ENCODE measurements at regions not wholly inside any gene's neighbourhood (a gene's known extent, or its start where the extent isn't known, plus 50 kb on each side); places are given as distances from the start of the nearest gene placed in this dataset.

DNA sequence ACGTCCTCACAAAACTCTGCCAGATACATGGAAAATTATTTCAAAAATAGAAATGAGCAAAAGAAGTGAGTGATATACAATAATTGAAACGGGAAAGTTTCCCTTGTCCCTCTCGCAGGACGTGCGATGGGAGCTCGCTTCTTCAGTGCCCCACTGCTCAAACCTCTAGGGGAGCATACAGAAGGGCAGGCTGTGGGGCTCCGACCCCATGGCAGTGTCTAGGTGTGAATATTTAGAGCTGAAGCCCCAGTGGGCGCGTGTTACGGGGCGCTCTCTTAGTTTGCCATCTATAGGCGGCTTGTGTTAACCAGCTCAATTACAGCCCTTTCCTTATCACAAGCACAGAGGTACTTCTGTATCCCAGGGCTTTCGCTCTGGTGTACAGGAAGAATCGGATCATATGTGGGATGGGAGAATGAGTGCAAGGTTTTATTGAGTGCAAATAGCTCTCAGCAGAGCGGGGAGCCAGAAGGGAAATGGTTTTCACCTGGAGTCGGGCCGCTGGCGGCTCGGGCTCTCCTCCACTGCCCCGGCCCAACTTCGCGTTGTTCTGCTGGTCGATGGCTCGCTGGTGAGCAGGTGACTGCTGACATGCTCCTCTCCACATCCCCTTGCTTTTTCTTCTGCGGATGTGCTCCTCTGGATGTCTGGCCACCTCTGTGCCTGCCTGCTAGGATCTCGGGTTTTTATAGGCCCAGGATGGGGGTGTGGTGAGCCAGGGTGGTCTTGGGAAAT is 334.0 kb upstream of the PTPRD start:
- Histone ChIP-seq H4K20me1 (ENCODE audit: insufficient read depth, low read length) (no peaks in the 10 kb centered on the region), H3K27me3 (ENCODE audit: insufficient read depth, low read length, poor library complexity) (no peaks in the 10 kb centered on the region), H3K9me3 (ENCODE audit: insufficient read depth, low read length, severe bottlenecking) (no peaks in the 10 kb centered on the region), H3K4me1 (ENCODE audit: insufficient read depth, low read length) (no peaks in the 10 kb centered on the region), H2AFZ (ENCODE audit: low read depth, low read length) (no peak overlapping the region), H3K4me2 (ENCODE audit: insufficient read depth, low read length) (no peak overlapping the region), H3K27ac (ENCODE audit: low read length) (no peak overlapping the region), H3K9ac (ENCODE audit: low read depth, low read length) (no peak overlapping the region), H3K79me2 (ENCODE audit: insufficient read depth, low read length) (no peaks in the 10 kb centered on the region), H3K36me3 (ENCODE audit: insufficient read depth, low read length) (no peaks in the 10 kb centered on the region), H3K4me3 (ENCODE audit: low read depth in 1 of 2, low read length in 2 of 2) (no peak overlapping the region)
- no peak for ATAC-seq (ENCODE audit: insufficient read depth, low read depth)
- TF ChIP-seq, protein P1, sequence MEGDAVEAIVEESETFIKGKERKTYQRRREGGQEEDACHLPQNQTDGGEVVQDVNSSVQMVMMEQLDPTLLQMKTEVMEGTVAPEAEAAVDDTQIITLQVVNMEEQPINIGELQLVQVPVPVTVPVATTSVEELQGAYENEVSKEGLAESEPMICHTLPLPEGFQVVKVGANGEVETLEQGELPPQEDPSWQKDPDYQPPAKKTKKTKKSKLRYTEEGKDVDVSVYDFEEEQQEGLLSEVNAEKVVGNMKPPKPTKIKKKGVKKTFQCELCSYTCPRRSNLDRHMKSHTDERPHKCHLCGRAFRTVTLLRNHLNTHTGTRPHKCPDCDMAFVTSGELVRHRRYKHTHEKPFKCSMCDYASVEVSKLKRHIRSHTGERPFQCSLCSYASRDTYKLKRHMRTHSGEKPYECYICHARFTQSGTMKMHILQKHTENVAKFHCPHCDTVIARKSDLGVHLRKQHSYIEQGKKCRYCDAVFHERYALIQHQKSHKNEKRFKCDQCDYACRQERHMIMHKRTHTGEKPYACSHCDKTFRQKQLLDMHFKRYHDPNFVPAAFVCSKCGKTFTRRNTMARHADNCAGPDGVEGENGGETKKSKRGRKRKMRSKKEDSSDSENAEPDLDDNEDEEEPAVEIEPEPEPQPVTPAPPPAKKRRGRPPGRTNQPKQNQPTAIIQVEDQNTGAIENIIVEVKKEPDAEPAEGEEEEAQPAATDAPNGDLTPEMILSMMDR (IDR thresholded peaks at IDR 0.05; ENCODE audit: borderline replicate concordance, extremely low read depth, low read length, poor library complexity, severe bottlenecking) = no peak
- no peak for TF ChIP-seq EZH2 (IDR thresholded peaks at IDR 0.05; ENCODE audit: borderline replicate concordance, low read depth, low read length, severe bottlenecking)
- no peak for DNase-seq

DNA sequence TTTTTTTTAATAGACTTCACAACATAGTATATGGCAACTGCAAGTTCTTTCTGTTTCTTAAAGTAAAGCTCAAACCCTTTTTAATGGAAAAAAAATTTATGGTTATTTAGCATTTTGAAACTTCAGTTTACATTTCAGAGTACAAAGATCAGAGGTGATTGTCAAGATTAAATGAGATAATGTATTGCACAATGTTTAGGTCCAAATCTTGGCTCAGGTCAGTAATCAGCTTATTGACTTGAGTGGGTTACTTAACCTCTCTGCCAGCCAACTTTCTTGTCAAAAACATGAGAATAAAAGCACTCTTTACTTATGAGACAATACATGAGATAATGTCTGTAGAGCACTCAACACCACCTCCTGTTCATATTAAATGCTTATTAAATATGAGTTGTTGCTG is 345.1 kb upstream of the PTPRD start:
- Histone ChIP-seq H3K79me2 (ENCODE audit: insufficient read depth, low read length) (no peaks in the 10 kb centered on the region), H3K27ac (ENCODE audit: low read length) (no peak overlapping the region), H3K4me2 (ENCODE audit: insufficient read depth, low read length) (no peak overlapping the region), H3K4me1 (ENCODE audit: insufficient read depth, low read length) (no peaks in the 10 kb centered on the region), H3K4me3 (ENCODE audit: low read depth in 1 of 2, low read length in 2 of 2) (no peak overlapping the region), H3K9me3 (ENCODE audit: insufficient read depth, low read length, severe bottlenecking) (no peaks in the 10 kb centered on the region), H4K20me1 (ENCODE audit: insufficient read depth, low read length) (no peaks in the 10 kb centered on the region), H3K36me3 (ENCODE audit: insufficient read depth, low read length) (no peaks in the 10 kb centered on the region), H3K9ac (ENCODE audit: low read depth, low read length) (no peak overlapping the region), H2AFZ (ENCODE audit: low read depth, low read length) (no peak overlapping the region), H3K27me3 (ENCODE audit: insufficient read depth, low read length, poor library complexity) (no peaks in the 10 kb centered on the region)
- TF ChIP-seq, protein P1 (IDR thresholded peaks at IDR 0.05; ENCODE audit: borderline replicate concordance, extremely low read depth, low read length, poor library complexity, severe bottlenecking) = no peak
- TF ChIP-seq EZH2 (IDR thresholded peaks at IDR 0.05; ENCODE audit: borderline replicate concordance, low read depth, low read length, severe bottlenecking) = no peak
- ATAC-seq (ENCODE audit: insufficient read depth, low read depth) (no peak), DNase-seq (no peak)

DNA sequence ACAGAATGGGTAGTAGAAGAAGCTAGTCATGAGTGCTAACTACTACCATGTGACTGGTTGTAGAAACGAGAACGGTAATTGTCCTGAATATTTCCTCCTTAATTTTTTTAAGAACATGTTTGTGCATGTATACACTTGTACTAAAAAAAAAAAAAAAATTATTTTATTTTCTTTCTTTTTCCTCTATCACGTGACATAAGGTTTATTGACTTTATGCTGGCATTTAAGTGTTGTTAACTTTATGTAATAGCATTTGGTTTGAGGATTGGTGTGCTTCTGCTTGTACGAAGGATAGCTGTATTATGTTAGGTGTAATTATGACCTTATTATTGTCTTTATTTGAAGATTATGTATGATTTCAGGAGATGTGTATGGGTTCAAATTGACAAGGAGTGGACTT is 349.1 kb upstream of the PTPRD start:
- H2AFZ ChIP-seq (ENCODE audit: low read depth, low read length) = no peak overlapping the region
- no peak for TF ChIP-seq EZH2 (IDR thresholded peaks at IDR 0.05; ENCODE audit: borderline replicate concordance, low read depth, low read length, severe bottlenecking)
- TF ChIP-seq, protein P1 (IDR thresholded peaks at IDR 0.05; ENCODE audit: borderline replicate concordance, extremely low read depth, low read length, poor library complexity, severe bottlenecking) = no peak
- ATAC-seq (ENCODE audit: insufficient read depth, low read depth) = no peak
- no peak overlapping the region for H3K27ac ChIP-seq (ENCODE audit: low read length)
- H3K4me3 ChIP-seq (ENCODE audit: low read depth in 1 of 2, low read length in 2 of 2) = no peak overlapping the region
- DNase-seq = no peak
- H4K20me1 ChIP-seq (ENCODE audit: insufficient read depth, low read length) = no peaks in the 10 kb centered on the region
- no peaks in the 10 kb centered on the region for H3K27me3 ChIP-seq (ENCODE audit: insufficient read depth, low read length, poor library complexity)
- H3K4me1 ChIP-seq (ENCODE audit: insufficient read depth, low read length) = no peaks in the 10 kb centered on the region
- no peak overlapping the region for H3K4me2 ChIP-seq (ENCODE audit: insufficient read depth, low read length)
- no peaks in the 10 kb centered on the region for H3K9me3 ChIP-seq (ENCODE audit: insufficient read depth, low read length, severe bottlenecking)
- H3K9ac ChIP-seq (ENCODE audit: low read depth, low read length) = no peak overlapping the region
- no peaks in the 10 kb centered on the region for H3K79me2 ChIP-seq (ENCODE audit: insufficient read depth, low read length)
- no peaks in the 10 kb centered on the region for H3K36me3 ChIP-seq (ENCODE audit: insufficient read depth, low read length)
